GM10266 (cell line): ENCODE measurements at regions not wholly inside any gene's neighbourhood (a gene's known extent, or its start where the extent isn't known, plus 50 kb on each side); places are given as distances from the start of the nearest gene placed in this dataset.
A peak's percentile ranks its signal among the peaks of the same experiment; 100 is the strongest.
"Not testable (repeated sequence)": the region's sequence is repeated elsewhere in the genome, so short reads cannot be mapped to it uniquely, and the experiment has no call there.

ENCODE experiments used
- DNase-seq: peaks from one replicate; pipeline ENCODE4 v3.0.0; 2012; ENCODE audit errors: extremely low spot score
- TF ChIP-seq, protein P1 (sequence below): IDR thresholded peaks from 2 replicates; pipeline ENCODE4 v1.5.1; 2012; ENCODE audit warnings: mild to moderate bottlenecking, low read depth; ENCODE audit not compliant: control insufficient read depth, insufficient read depth; ENCODE audit errors: missing control alignments

DNA sequence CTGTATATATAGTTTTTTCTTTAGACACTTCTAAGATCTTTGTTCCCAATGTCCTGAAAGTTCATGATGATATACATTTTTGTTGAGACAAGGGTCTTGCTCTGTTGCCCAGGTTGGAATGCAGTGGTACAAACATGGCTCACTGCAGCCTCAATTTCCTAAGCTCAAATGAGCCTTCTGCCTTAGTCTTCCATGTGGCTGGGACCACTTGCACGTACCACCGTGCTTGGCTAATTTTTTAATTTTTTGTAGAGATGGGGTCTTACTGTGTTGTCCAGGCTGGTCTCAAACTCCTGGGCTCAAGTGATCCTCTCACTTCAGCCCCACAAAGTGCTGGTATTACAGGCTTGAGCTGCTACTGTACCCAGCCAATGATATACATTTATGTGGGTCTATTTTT, 132.9 kb upstream of the BCOR start:
- no peak for DNase-seq
- TF ChIP-seq, protein P1, sequence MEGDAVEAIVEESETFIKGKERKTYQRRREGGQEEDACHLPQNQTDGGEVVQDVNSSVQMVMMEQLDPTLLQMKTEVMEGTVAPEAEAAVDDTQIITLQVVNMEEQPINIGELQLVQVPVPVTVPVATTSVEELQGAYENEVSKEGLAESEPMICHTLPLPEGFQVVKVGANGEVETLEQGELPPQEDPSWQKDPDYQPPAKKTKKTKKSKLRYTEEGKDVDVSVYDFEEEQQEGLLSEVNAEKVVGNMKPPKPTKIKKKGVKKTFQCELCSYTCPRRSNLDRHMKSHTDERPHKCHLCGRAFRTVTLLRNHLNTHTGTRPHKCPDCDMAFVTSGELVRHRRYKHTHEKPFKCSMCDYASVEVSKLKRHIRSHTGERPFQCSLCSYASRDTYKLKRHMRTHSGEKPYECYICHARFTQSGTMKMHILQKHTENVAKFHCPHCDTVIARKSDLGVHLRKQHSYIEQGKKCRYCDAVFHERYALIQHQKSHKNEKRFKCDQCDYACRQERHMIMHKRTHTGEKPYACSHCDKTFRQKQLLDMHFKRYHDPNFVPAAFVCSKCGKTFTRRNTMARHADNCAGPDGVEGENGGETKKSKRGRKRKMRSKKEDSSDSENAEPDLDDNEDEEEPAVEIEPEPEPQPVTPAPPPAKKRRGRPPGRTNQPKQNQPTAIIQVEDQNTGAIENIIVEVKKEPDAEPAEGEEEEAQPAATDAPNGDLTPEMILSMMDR: no peak

DNA sequence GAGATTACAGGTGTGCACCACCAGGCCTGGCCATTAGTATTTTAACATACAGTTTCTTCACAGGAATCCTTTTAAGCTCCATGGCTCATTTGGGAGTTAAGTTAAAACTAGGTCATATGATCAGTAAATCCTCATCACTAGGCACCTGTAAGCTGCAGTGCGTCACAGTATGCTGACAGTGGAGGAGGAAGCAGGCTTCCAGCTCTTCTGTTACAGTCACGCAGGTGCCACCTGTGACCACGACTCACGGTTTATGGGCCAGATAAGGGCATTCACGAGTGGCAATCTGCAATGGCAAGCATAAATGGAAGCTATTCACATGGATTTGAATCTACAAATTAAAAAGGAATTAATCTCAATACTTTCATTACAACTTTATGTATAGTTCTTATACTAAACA, 129.4 kb upstream of the BCOR start:
- TF ChIP-seq, protein P1: no peak
- DNase-seq: no peak

- no peak for DNase-seq
Measured at GRCh38 chrX:40224658-40225057, 126.9 kb upstream of the BCOR start.

DNA sequence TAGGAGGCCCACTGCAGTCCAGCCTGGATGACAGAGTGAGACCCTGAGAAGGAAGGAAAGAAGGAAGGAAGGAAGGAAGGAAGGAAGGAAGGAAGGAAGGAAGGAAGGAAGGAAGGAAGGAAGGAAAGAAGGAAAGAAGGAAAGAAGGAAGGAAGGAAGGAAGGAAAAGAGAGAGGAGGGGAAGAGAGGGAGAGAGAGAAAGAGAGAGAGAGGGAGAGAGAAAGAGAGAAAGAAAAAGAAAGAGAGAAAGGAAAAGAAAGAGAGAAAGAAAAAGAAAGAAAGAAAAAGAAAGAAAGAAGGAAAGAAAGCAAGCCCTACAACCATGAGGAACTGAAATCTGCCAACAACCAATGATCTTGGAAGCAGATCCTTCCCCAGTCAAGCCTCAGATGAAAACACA, 124.9 kb upstream of the BCOR start:
- DNase-seq: not testable (repeated sequence)

More at GRCh38 chrX:40224658-40225057, 126.9 kb upstream of the BCOR start:
- TF ChIP-seq, protein P1: no peak

DNA sequence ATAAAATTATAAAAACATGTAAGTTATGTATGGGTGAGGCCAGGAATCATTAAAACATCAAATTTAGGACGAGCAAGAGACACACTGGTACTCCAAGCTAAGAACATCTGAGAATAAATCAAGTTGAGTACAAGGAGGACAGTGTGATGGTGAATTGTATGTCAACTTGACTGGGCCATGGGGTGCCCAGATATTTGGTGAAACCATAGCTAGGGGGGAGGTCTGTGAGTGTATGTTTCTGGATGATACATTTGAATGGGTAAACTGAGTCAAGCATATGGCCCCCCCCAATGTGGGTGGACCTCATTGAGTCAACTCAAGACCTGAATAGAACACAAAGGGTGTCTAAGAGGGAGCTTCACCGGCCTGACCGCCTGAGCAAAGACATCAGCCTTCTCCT, 115.3 kb upstream of the BCOR start:
- DNase-seq: no peak
- TF ChIP-seq, protein P1: no peak

GRCh38 chrX:40209951-40210617, 112.3 kb upstream of the BCOR start:
- TF ChIP-seq, protein P1: no peak
- DNase-seq: no peak

DNA sequence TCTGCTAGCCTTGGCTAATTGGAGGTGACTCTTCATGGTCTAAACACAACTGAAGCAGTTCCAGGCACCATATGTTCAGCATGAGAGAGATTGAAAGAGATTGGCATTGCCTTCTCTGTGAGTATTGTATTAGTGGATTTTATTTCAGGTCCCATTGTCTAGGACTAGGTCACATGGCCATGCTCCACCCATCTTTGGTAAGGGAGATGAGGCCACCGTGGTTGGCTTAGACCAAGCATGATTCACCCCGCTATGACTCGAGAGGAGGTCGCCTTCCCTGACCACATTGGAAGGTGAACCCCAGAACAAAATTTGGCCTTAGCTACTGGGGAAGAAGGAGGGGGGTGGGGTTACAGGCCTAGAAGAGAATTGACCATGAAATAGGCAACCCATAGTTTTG, 109.9 kb upstream of the BCOR start:
- peak; percentile 36 for DNase-seq
- TF ChIP-seq, protein P1: no peak

DNA sequence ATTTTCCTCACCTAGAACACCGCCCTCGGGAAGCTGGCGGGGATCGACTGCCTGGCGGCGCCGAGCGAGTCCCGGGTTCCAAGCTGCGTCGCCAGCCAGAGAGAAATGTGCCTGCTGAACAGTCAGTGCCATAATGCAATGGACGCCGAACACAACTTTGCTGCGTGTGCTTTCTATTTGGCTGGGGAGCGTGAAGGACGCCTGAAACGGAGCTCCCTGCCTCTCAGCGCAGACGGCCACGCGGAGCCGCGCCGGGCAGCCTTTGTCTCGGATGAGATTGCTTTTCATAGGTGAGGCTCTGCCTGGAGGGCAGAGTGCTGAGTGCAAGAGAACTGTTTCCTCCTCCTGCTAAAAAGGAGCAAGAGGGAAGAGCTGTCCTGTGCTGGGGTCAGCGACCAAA, 107.7 kb upstream of the BCOR start:
- TF ChIP-seq, protein P1: no peak
- no peak for DNase-seq
